CD4-positive, alpha-beta T cell (primary cell): ENCODE measurements at regions not wholly inside any gene's neighbourhood (a gene's known extent, or its start where the extent isn't known, plus 50 kb on each side); places are given as distances from the start of the nearest gene placed in this dataset.

ENCODE experiments used
- ATAC-seq: fragments of 200-7000 bp; cut with Tn5 transposase; one replicate; pipeline ENCODE4 v1.10.0; 2022; ENCODE audit warnings: mild to moderate bottlenecking; ENCODE audit not compliant: poor library complexity
- CTCF ChIA-PET: fragments of 350-600 bp; sonication (Branson Sonifier 250); formaldehyde crosslinking; loops from one replicate; lab custom pipeline; 2021; ENCODE audit warnings: antibody characterized with exemption, inconsistent platforms; lab: Charles Lee
- POLR2A ChIA-PET: fragments of 350-600 bp; sonication (Branson Sonifier 250); formaldehyde crosslinking; loops from one replicate; lab custom pipeline; 2021; ENCODE audit warnings: antibody characterized with exemption, inconsistent platforms; lab: Charles Lee
- DNase-seq, 14 experiments: peaks; one replicate each; pipeline ENCODE4 v3.0.0-alpha.2; 2013 to 2020; ENCODE audit warnings: mixed read lengths in 2 of 14
- H3K27ac ChIP-seq, 2 donors: one replicate each; pipeline versions ENCODE4 v1.5.1 to v1.7.0; 2013; ENCODE audit warnings: low read length in 2 of 2, low read depth in 1 of 2, mild to moderate bottlenecking in 1 of 2
- H3K27me3 ChIP-seq, 2 experiments: 1 replicate in 1 of 2; 2 replicates in 1 of 2; pipeline versions ENCODE4 v1.6.1 to v1.7.0; 2013; ENCODE audit warnings: low read length in 2 of 2, control low read depth in 1 of 2, mild to moderate bottlenecking in 1 of 2, moderate library complexity in 1 of 2; ENCODE audit not compliant: insufficient read depth in 2 of 2, control insufficient read depth in 1 of 2
- H3K36me3 ChIP-seq: one replicate; pipeline ENCODE4 v1.6.1; 2013; ENCODE audit warnings: low read length, control low read depth; ENCODE audit not compliant: insufficient read depth
- H3K4me1 ChIP-seq: one replicate; pipeline ENCODE4 v1.6.1; 2013; ENCODE audit warnings: low read length, control low read depth; ENCODE audit not compliant: insufficient read depth
- H3K4me3 ChIP-seq: one replicate; pipeline ENCODE4 v1.5.1; 2013; ENCODE audit warnings: mild to moderate bottlenecking, low read length, moderate library complexity
- H3K9me3 ChIP-seq, 2 experiments: 1 replicate in 1 of 2; 2 replicates in 1 of 2; pipeline versions ENCODE4 v1.6.1 to v1.7.0; 2013; ENCODE audit warnings: low read length in 2 of 2, mild to moderate bottlenecking in 2 of 2, control low read depth in 1 of 2, moderate library complexity in 1 of 2; ENCODE audit not compliant: control insufficient read depth in 1 of 2, insufficient read depth in 1 of 2
- H3K27ac Mint-ChIP-seq: one replicate; pipeline ENCODE4 v1.8.0; 2020; ENCODE audit warnings: mixed read lengths
- H3K27me3 Mint-ChIP-seq: one replicate; pipeline ENCODE4 v1.8.0; 2021; ENCODE audit warnings: mixed read lengths
- H3K36me3 Mint-ChIP-seq: one replicate; pipeline ENCODE4 v1.8.0; 2021; ENCODE audit warnings: low read depth, mixed read lengths
- H3K4me1 Mint-ChIP-seq: one replicate; pipeline ENCODE4 v1.8.0; 2021; ENCODE audit warnings: low read depth, mixed read lengths
- H3K4me3 Mint-ChIP-seq: one replicate; pipeline ENCODE4 v1.8.0; 2020; ENCODE audit warnings: mild to moderate bottlenecking, mixed read lengths
- H3K9me3 Mint-ChIP-seq: one replicate; pipeline ENCODE4 v1.8.0; 2020; ENCODE audit warnings: mixed read lengths
- intact Hi-C, 2 experiments: fragments of 100-400 bp; cut with DNase I in 1 of 2; cut with micrococcal nuclease in 1 of 2; formaldehyde crosslinking; loops; one replicate each; pipeline versions ENCODE4 v1.15.1 to v1.9.0; 2023 to 2025; cut with DNase I, micrococcal nuclease
- TF ChIP-seq, protein P1 (sequence below): fragments of 200-600 bp; IDR thresholded peaks from one replicate; pipeline ENCODE4 v1.8.0; 2022; ENCODE audit warnings: antibody characterized with exemption, mild to moderate bottlenecking

DNA sequence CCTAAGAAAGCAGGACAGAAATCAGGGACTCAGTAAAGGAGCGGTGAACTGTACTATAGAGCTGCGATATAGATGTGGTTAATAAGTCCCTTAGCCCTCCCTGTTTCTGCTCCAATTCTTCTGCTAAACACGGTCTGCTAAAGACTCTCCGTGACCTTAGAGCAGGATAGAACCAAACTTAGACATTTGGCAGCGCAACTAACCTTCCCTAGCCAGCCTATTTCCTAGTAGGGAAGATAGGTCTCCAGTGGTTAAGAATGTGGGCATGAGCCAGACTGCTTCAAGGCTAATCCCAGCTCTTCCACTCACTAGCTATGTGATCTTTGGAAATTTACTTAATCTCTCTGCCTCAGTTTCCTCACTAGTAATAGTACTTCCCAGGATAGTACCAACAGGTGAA lies 193.6 kb upstream of the IL12A start:
- H3K4me3 ChIP-seq, result no peak overlapping the region
- TF ChIP-seq, protein P1, sequence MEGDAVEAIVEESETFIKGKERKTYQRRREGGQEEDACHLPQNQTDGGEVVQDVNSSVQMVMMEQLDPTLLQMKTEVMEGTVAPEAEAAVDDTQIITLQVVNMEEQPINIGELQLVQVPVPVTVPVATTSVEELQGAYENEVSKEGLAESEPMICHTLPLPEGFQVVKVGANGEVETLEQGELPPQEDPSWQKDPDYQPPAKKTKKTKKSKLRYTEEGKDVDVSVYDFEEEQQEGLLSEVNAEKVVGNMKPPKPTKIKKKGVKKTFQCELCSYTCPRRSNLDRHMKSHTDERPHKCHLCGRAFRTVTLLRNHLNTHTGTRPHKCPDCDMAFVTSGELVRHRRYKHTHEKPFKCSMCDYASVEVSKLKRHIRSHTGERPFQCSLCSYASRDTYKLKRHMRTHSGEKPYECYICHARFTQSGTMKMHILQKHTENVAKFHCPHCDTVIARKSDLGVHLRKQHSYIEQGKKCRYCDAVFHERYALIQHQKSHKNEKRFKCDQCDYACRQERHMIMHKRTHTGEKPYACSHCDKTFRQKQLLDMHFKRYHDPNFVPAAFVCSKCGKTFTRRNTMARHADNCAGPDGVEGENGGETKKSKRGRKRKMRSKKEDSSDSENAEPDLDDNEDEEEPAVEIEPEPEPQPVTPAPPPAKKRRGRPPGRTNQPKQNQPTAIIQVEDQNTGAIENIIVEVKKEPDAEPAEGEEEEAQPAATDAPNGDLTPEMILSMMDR, result no peak

DNA sequence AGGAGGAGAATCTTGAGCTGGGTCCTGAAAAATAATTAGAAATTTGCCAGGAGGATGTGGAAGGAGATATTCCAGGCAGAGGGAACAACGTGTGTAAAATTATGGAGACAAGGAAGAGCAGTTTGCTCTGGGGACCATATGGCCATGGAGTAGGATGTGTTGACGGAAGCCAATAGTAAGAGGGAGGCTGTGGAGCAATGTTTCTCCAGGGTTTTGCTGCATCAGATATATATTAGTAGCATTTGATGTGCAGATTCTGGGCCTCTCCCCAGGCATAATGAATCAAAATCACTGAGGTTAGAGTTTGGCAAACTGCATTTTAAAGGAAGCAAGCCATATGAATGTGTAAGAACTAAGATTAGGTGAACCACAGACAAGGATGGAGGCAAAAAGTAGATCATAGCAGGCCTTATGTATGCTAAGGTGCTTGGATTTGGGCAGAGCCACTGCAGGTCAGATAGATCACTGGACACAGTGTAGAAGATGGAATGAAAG lies 192.9 kb upstream of the IL12A start:
- intact Hi-C loops, result no loop called here
- Mint-ChIP-seq H3K4me1 (no peaks in the 10 kb centered on the region), H3K9me3 (no peaks in the 10 kb centered on the region), H3K27me3 (no peaks in the 10 kb centered on the region), H3K27ac (no peak overlapping the region), H3K36me3 (no peaks in the 10 kb centered on the region), H3K4me3 (no peak overlapping the region)
- ChIA-PET CTCF (no interaction called here), POLR2A (no interaction called here)
- DNase-seq, result no peak
- no peaks in the 10 kb centered on the region for H3K27me3 ChIP-seq
- H3K4me3 ChIP-seq, result no peak overlapping the region
- TF ChIP-seq, protein P1, result no peak
- ATAC-seq, result no peak
- no peaks in the 10 kb centered on the region for H3K4me1 ChIP-seq
- no peaks in the 10 kb centered on the region for H3K36me3 ChIP-seq
- no peak overlapping the region for H3K27ac ChIP-seq
- H3K9me3 ChIP-seq, result peaks cover 0 to 3% of the 10 kb centered on the region in 2 experiments

More for the DNA sequence above, 193.6 kb upstream of the IL12A start:
- H3K36me3 ChIP-seq, result no peaks in the 10 kb centered on the region
- no peak for DNase-seq
- H3K9me3 ChIP-seq, result peaks cover 0 to 3% of the 10 kb centered on the region in 2 experiments
- Mint-ChIP-seq H3K9me3 (no peaks in the 10 kb centered on the region), H3K4me1 (no peaks in the 10 kb centered on the region), H3K27ac (no peak overlapping the region), H3K27me3 (no peaks in the 10 kb centered on the region), H3K4me3 (no peak overlapping the region), H3K36me3 (no peaks in the 10 kb centered on the region)
- H3K27ac ChIP-seq, result no peak overlapping the region
- ChIA-PET CTCF (no interaction called here), POLR2A (no interaction called here)
- intact Hi-C loops, result no loop called here
- ATAC-seq, result no peak
- H3K4me1 ChIP-seq, result no peaks in the 10 kb centered on the region
- no peaks in the 10 kb centered on the region for H3K27me3 ChIP-seq

DNA sequence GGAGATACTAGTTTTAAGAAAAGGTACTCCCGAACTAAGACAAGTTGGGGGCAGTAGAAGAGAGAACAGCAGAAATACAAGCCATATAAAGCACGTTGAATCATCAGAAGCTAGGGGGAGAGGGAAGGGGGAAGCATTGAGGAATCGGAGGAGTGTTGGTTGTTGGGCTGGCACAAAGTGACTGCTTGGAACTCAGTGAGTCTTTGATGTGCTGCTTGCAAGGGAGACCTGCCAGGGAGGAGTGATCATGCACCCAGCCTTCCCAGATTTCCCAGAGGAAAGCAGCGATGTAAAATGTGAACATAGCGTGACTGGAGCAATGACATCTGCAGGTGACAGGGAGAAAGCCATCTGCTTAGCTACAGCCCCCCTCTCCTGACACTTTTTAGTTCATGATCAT lies 192.4 kb upstream of the IL12A start:
- CTCF ChIA-PET, result no interaction called here
- intact Hi-C loops, result no loop called here

More for the DNA sequence above, 192.4 kb upstream of the IL12A start:
- H3K9me3 Mint-ChIP-seq, result no peaks in the 10 kb centered on the region
- H3K27ac ChIP-seq, result no peak overlapping the region
- no peaks in the 10 kb centered on the region for H3K36me3 Mint-ChIP-seq
- H3K4me1 ChIP-seq, result no peaks in the 10 kb centered on the region
- ATAC-seq, result no peak
- POLR2A ChIA-PET, result no interaction called here
- no peaks in the 10 kb centered on the region for H3K27me3 ChIP-seq
- no peaks in the 10 kb centered on the region for H3K27me3 Mint-ChIP-seq
- H3K36me3 ChIP-seq, result no peaks in the 10 kb centered on the region
- TF ChIP-seq, protein P1, result no peak
- no peak overlapping the region for H3K4me3 ChIP-seq
- no peak for DNase-seq
- H3K4me1 Mint-ChIP-seq, result no peaks in the 10 kb centered on the region
- H3K4me3 Mint-ChIP-seq, result no peak overlapping the region
- no peak overlapping the region for H3K27ac Mint-ChIP-seq
- H3K9me3 ChIP-seq, result peaks cover 0 to 2% of the 10 kb centered on the region in 2 experiments
